ENCODE measurements at regions not wholly inside any gene's neighbourhood (a gene's known extent, or its start where the extent isn't known, plus 50 kb on each side); places are given as distances from the start of the nearest gene placed in this dataset.

GRCh38 chr2:62343636-62344337 is 147.9 kb downstream of the B3GNT2 start:
- intact Hi-C loops (cut with DNase I; ENCODE audit: low total_unique reads), result no loop called here

GRCh38 chr2:62343206-62343605 is 147.3 kb downstream of the B3GNT2 start:
- Histone ChIP-seq H3K4me3 (no peak overlapping the region), H3K36me3 (no peaks in the 10 kb centered on the region), H3K4me1 (no peaks in the 10 kb centered on the region), H3K27ac (no peak overlapping the region), H3K27me3 (no peaks in the 10 kb centered on the region), H3K9me3 (no peaks in the 10 kb centered on the region)
- intact Hi-C loops (cut with DNase I; ENCODE audit: low total_unique reads), result no loop called here
- DNase-seq, result no peak
- TF ChIP-seq POLR2A (IDR thresholded peaks at IDR 0.05) (no peak), CTCF (IDR thresholded peaks at IDR 0.05) (no peak)

More at GRCh38 chr2:62343636-62344337, 147.9 kb downstream of the B3GNT2 start:
- TF ChIP-seq POLR2A (IDR thresholded peaks at IDR 0.05) (no peak), CTCF (IDR thresholded peaks at IDR 0.05) (no peak)
- no peaks in the 10 kb centered on the region for H3K9me3 ChIP-seq
- DNase-seq, result no peak
- H3K36me3 ChIP-seq, result no peaks in the 10 kb centered on the region
- no peaks in the 10 kb centered on the region for H3K4me1 ChIP-seq
- H3K27me3 ChIP-seq, result no peaks in the 10 kb centered on the region
- H3K27ac ChIP-seq, result no peak overlapping the region
- H3K4me3 ChIP-seq, result no peak overlapping the region

DNA sequence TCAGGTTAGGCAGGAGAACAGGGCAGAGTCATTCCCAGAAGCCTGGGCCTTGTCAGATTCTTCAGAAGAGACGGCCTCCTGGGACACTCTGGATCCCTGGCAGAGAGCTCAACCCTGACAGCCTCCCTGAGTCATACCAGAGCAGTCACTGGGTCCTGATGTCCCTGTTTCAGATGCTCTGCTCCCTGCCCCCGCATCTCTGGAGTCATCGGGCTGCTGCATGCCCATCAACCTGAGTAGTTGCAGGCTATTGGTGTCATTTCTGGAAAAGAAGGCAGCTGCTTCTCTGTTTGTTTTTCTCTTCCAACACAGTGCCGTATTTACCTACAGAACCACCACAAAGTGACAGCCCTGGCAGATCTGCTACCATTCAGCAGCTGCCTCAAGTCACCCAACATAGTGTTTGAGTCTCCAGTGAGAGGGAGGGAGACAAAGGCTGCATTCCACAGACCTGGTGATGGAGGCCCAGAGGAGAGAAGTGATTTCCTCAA is 145.1 kb downstream of the B3GNT2 start:
- H3K27ac ChIP-seq, result peak overlapping the region; percentile 33 to 59
- H3K36me3 ChIP-seq, result no peaks in the 10 kb centered on the region
- intact Hi-C loops (cut with DNase I; ENCODE audit: low total_unique reads), result no loop called here
- H3K4me1 ChIP-seq, result no peaks in the 10 kb centered on the region
- peak; percentile 32 to 74 for DNase-seq
- H3K9me3 ChIP-seq, result no peaks in the 10 kb centered on the region
- no peaks in the 10 kb centered on the region for H3K27me3 ChIP-seq
- TF ChIP-seq POLR2A (IDR thresholded peaks at IDR 0.05) (no peak), CTCF (IDR thresholded peaks at IDR 0.05) (no peak)
- H3K4me3 ChIP-seq, result no peak overlapping the region

GRCh38 chr2:62339837-62340236 is 143.9 kb downstream of the B3GNT2 start:
- no peak for DNase-seq
- H3K27me3 ChIP-seq, result no peaks in the 10 kb centered on the region
- no peaks in the 10 kb centered on the region for H3K4me1 ChIP-seq
- TF ChIP-seq CTCF (IDR thresholded peaks at IDR 0.05), result no peak
- no peak overlapping the region for H3K4me3 ChIP-seq
- intact Hi-C loops (cut with DNase I; ENCODE audit: low total_unique reads), result no loop called here
- no peaks in the 10 kb centered on the region for H3K36me3 ChIP-seq
- H3K27ac ChIP-seq, result no peak overlapping the region
- H3K9me3 ChIP-seq, result no peaks in the 10 kb centered on the region

DNA sequence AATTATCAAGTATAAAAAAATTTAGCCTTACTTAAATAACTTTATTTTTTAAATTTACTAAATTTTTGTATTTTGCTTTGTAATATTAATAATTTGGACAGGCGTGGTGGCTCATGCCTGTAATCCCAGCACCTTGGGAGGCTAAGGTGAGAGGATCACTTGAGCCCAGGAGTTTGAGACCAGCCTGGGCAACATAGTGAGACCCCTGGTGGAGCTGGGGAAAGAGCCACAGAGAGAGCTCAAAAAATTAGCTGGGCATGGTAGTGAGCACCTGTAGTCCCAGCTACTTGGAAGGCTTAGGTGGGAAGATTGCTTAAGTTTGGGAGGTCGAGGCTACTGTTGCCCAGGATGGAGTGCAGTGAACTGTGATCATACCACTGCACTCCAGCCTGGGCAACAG is 143.5 kb downstream of the B3GNT2 start:
- H3K36me3 ChIP-seq, result no peaks in the 10 kb centered on the region
- H3K9me3 ChIP-seq, result no peaks in the 10 kb centered on the region
- DNase-seq, result no peak
- intact Hi-C loops (cut with DNase I; ENCODE audit: low total_unique reads), result no loop called here
- H3K27ac ChIP-seq, result no peak overlapping the region
- H3K27me3 ChIP-seq, result no peaks in the 10 kb centered on the region
- no peaks in the 10 kb centered on the region for H3K4me1 ChIP-seq
- no peak overlapping the region for H3K4me3 ChIP-seq
- TF ChIP-seq POLR2A (IDR thresholded peaks at IDR 0.05), result no peak
- no peak for TF ChIP-seq CTCF (IDR thresholded peaks at IDR 0.05)

Measured in uterus (tissue), 3 donors.